ENCODE measurements at regions not wholly inside any gene's neighbourhood (a gene's known extent, or its start where the extent isn't known, plus 50 kb on each side); places are given as distances from the start of the nearest gene placed in this dataset.

DNA sequence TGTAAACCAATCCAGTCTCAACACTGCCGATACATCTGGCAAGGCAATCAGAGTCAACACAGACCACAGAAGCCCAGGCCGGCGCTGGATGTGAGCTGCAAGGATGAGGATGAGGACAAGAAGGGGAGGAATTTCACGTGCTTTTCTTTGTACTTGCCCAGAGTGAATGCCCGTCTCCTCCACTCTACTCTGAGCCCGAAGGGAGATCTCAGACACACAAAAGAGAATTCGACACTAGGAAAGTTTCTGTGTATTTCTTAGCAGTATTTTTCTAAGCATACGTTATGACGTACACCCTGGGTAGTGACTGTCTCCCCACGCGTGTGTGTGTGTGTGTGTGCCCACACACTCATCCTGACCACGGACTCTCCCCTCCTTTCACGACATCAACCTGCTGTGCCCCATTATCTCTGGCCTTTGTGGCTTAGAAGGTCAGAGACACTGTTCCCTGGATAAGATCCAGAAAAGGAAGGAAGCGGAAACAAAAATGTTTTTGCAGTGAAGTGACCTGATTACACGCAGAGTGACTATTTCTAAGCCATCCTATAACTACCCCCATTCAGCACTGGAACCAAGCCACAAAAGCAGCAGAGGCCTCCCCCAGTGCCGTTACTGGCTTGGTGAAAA lies 227.3 kb upstream of the DAPK1 start:
- peak in 1 of 3 donors; percentile 11 for TF ChIP-seq POLR2A (IDR thresholded peaks at IDR 0.05)
- TF ChIP-seq, protein P1, sequence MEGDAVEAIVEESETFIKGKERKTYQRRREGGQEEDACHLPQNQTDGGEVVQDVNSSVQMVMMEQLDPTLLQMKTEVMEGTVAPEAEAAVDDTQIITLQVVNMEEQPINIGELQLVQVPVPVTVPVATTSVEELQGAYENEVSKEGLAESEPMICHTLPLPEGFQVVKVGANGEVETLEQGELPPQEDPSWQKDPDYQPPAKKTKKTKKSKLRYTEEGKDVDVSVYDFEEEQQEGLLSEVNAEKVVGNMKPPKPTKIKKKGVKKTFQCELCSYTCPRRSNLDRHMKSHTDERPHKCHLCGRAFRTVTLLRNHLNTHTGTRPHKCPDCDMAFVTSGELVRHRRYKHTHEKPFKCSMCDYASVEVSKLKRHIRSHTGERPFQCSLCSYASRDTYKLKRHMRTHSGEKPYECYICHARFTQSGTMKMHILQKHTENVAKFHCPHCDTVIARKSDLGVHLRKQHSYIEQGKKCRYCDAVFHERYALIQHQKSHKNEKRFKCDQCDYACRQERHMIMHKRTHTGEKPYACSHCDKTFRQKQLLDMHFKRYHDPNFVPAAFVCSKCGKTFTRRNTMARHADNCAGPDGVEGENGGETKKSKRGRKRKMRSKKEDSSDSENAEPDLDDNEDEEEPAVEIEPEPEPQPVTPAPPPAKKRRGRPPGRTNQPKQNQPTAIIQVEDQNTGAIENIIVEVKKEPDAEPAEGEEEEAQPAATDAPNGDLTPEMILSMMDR (IDR thresholded peaks at IDR 0.05): no peak
